K562 (cell line): ENCODE measurements at regions not wholly inside any gene's neighbourhood (a gene's known extent, or its start where the extent isn't known, plus 50 kb on each side); places are given as distances from the start of the nearest gene placed in this dataset.

ENCODE experiments used
- ATAC-seq: fragments of 200-7000 bp; cut with Tn5 transposase; 3 replicates; pipeline ENCODE4 v1.9.1; 2020; ENCODE audit warnings: moderate library complexity
- BruUV-seq: library from RNA; stranded (reverse); fragments of 400-500 nt; replicated peaks from 2 replicates; lab custom pipeline; 2021; lab: Mats Ljungman, UMichigan
- CTCF ChIA-PET: fragments of 300-600 bp; formaldehyde crosslinking; extraction: SDS; loops from one replicate; lab custom pipeline; 2021; ENCODE audit warnings: low intra/inter-chr PET ratio; lab: Yijun Ruan, JAX
- POLR2A ChIA-PET: fragments of 300-600, 350-650 bp; sonication (Branson Sonifier 250); formaldehyde crosslinking; extraction: SDS; loops from one replicate; lab custom pipeline; 2021; ENCODE audit warnings: antibody characterized with exemption, inconsistent platforms; lab: Yijun Ruan, JAX
- DNase-seq, 4 experiments: peaks; one replicate each; pipeline versions ENCODE4 v3.0.0 to v3.0.0-alpha.2; 2011 to 2018; ENCODE audit warnings: low spot score in 3 of 4, mixed read lengths in 3 of 4; ENCODE audit errors: extremely low read depth in 1 of 4
- FAIRE-seq: peaks from 2 replicates; lab custom pipeline; 2011; peaks lifted over from hg19 to GRCh38; lab: Jason Lieb, UNC
- H2AFZ ChIP-seq: 2 replicates; pipeline ENCODE4 v1.6.0; 2011; ENCODE audit warnings: low read depth, low read length, control low read depth, inconsistent platforms
- H3K27ac ChIP-seq: fragments of 200-600 bp; 3 replicates; pipeline ENCODE4 v1.8.0; 2011; ENCODE audit warnings: low read depth, mild to moderate bottlenecking, control low read depth, inconsistent platforms, low read length, moderate library complexity, mixed read lengths; ENCODE audit errors: extremely low read depth
- H3K27me3 ChIP-seq, 2 experiments: fragments of 300-600 bp in 1 of 2; 2 replicates in 1 of 2; 3 replicates in 1 of 2; pipeline versions ENCODE4 v1.6.0 to v1.8.0; 2011; ENCODE audit warnings: inconsistent platforms in 2 of 2, low read length in 2 of 2, mild to moderate bottlenecking in 1 of 2, mixed read lengths in 1 of 2, moderate library complexity in 1 of 2; ENCODE audit not compliant: control insufficient read depth in 2 of 2, insufficient read depth in 2 of 2
- H3K36me3 ChIP-seq: fragments of 300-600 bp; 3 replicates; pipeline ENCODE4 v1.8.0; 2011; ENCODE audit warnings: mild to moderate bottlenecking, low read length, inconsistent platforms; ENCODE audit not compliant: control insufficient read depth, insufficient read depth
- H3K4me1 ChIP-seq, 2 experiments: fragments of 200-600 bp in 1 of 2; replicated peaks in 1 of 2; 2 replicates in 1 of 2; 3 replicates in 1 of 2; pipeline versions ENCODE4 v1.5.1 to v1.8.0; 2011; ENCODE audit warnings: inconsistent platforms in 2 of 2, low read length in 2 of 2, mild to moderate bottlenecking in 1 of 2, mixed read lengths in 1 of 2, moderate library complexity in 1 of 2; ENCODE audit not compliant: control insufficient read depth in 2 of 2, insufficient read depth in 2 of 2
- H3K4me2 ChIP-seq: 2 replicates; pipeline ENCODE4 v1.6.1; 2011; ENCODE audit warnings: low read length, control low read depth, inconsistent platforms, mixed read lengths; ENCODE audit not compliant: insufficient read depth
- H3K4me3 ChIP-seq: fragments of 200-600 bp; sonication (generic), shearing (Covaris generic); 2 replicates; pipeline ENCODE4 v1.5.1; 2016; ENCODE audit warnings: control low read depth, inconsistent platforms
- H3K79me2 ChIP-seq: fragments of 200-600 bp; 3 replicates; pipeline ENCODE4 v1.8.0; 2011; ENCODE audit warnings: low read length, inconsistent platforms; ENCODE audit not compliant: control insufficient read depth, insufficient read depth
- H3K9ac ChIP-seq, 2 experiments: 2 replicates each; pipeline versions ENCODE4 v1.6.0 to v1.6.1; 2011; ENCODE audit warnings: low read depth in 2 of 2, low read length in 2 of 2, control low read depth in 1 of 2, inconsistent platforms in 1 of 2, mild to moderate bottlenecking in 1 of 2, mixed read lengths in 1 of 2; ENCODE audit not compliant: insufficient read depth in 1 of 2
- H3K9me1 ChIP-seq: one replicate; pipeline ENCODE4 v1.6.0; 2011; ENCODE audit warnings: inconsistent platforms, mild to moderate bottlenecking, low read length, moderate library complexity; ENCODE audit not compliant: control insufficient read depth, insufficient read depth
- H3K9me3 ChIP-seq: replicated peaks from 2 replicates; pipeline ENCODE4 v1.5.1; 2011; ENCODE audit warnings: low read depth, low read length, inconsistent platforms; ENCODE audit not compliant: control insufficient read depth, insufficient read depth
- H4K20me1 ChIP-seq: replicated peaks from 2 replicates; pipeline ENCODE4 v1.6.1; 2011; ENCODE audit warnings: low read length, inconsistent platforms, mixed read lengths; ENCODE audit not compliant: control insufficient read depth, insufficient read depth
- CHD1 ChIP-seq: fragments of 200-600 bp; sonication (generic); IDR thresholded peaks from one replicate; pipeline ENCODE4 v1.6.1; 2012; ENCODE audit warnings: mild to moderate bottlenecking, moderate library complexity, low read length, inconsistent platforms
- HSF4 ChIP-seq: fragments of 250-450 bp; sonication (Bioruptor Pico); IDR thresholded peaks from 2 replicates; pipeline ENCODE4 v2.1.2; 2022; ENCODE audit warnings: mild to moderate bottlenecking, moderate library complexity, borderline replicate concordance
- PHF8 ChIP-seq: fragments of 200-600 bp; sonication (generic); IDR thresholded peaks from 2 replicates; pipeline ENCODE4 v1.6.1; 2012; ENCODE audit warnings: mixed run types, mild to moderate bottlenecking, inconsistent platforms, low read length, moderate library complexity, borderline replicate concordance
- POLR2B ChIP-seq: fragments of 450-650 bp; IDR thresholded peaks from 2 replicates; pipeline ENCODE4 v1.6.1; 2018; ENCODE audit warnings: low read depth; ENCODE audit not compliant: partially characterized antibody
- RFX7 ChIP-seq: fragments of 250-450 bp; sonication (Bioruptor Pico); IDR thresholded peaks from 2 replicates; pipeline ENCODE4 v1.5.1; 2021; ENCODE audit warnings: mild to moderate bottlenecking
- RNF219 ChIP-seq: fragments of 250-450 bp; sonication (Bioruptor Pico); IDR thresholded peaks from 2 replicates; pipeline ENCODE4 v1.5.0; 2022; ENCODE audit warnings: mild to moderate bottlenecking
- ZNF121 ChIP-seq: sonication (generic); formaldehyde crosslinking; conservative IDR thresholded peaks from 2 replicates; pipeline ENCODE4 v1.8.0; 2022; ENCODE audit warnings: missing genetic modification reagents
- ZNF282 ChIP-seq: sonication (generic); formaldehyde crosslinking; IDR thresholded peaks from 2 replicates; pipeline ENCODE4 v1.8.1; 2023; ENCODE audit warnings: missing genetic modification reagents
- ZNF436 ChIP-seq: fragments of 250-450, 450-650 bp; sonication (Bioruptor Pico); formaldehyde crosslinking; IDR thresholded peaks from 2 replicates; pipeline ENCODE4 v1.7.0; 2020; ENCODE audit warnings: mild to moderate bottlenecking
- ZNF445 ChIP-seq: fragments of 250-450 bp; sonication (Bioruptor Pico); IDR thresholded peaks from 2 replicates; pipeline ENCODE4 v1.4.0; 2020; ENCODE audit warnings: low read depth, mild to moderate bottlenecking, moderate library complexity
- ZNF699 ChIP-seq: fragments of 250-450 bp; sonication (Bioruptor Pico); IDR thresholded peaks from 2 replicates; pipeline ENCODE4 v1.8.0; 2021; ENCODE audit warnings: mild to moderate bottlenecking, moderate library complexity; ENCODE audit not compliant: insufficient replicate concordance
- ZNF717 ChIP-seq: fragments of 250-450 bp; sonication (Bioruptor Pico); IDR thresholded peaks from 2 replicates; pipeline ENCODE4 v1.5.0; 2021
- WGBS: fragments of 100-300 bp; shearing (Covaris generic); methylation state at CpG from one replicate; pipeline ENCODE4 v1.1.6; 2016; ENCODE audit warnings: low coverage, mixed read lengths; ENCODE audit not compliant: insufficient coverage; ENCODE audit errors: missing lambda C conversion rate; 5-methylcytosine and 5-hydroxymethylcytosine counted together
- in situ Hi-C: fragments of 300-500 bp; cut with MboI; formaldehyde crosslinking; loops from 4 replicates; pipeline ENCODE4 v1.15.0; 2018; ENCODE audit warnings: inconsistent platforms, mixed read lengths
- intact Hi-C: fragments of 100-400 bp; cut with micrococcal nuclease; formaldehyde crosslinking; loops from 2 replicates; pipeline ENCODE4 v1.14.2; 2022
- TF ChIP-seq, protein P1 (sequence below), 2 experiments: fragments of 200-800 bp in 1 of 2; sonication (Bioruptor generic) in 1 of 2; sonication (generic) in 1 of 2; formaldehyde crosslinking in 1 of 2; IDR thresholded peaks in 1 of 2; conservative IDR thresholded peaks in 1 of 2; 2 replicates each; pipeline versions ENCODE4 v1.5.0 to v1.6.1; 2016 to 2020; ENCODE audit warnings: missing compliant biosample characterization in 1 of 2, missing genetic modification characterization in 1 of 2, missing genetic modification reagents in 1 of 2
- TF ChIP-seq, protein P2 (sequence below): sonication (generic); formaldehyde crosslinking; IDR thresholded peaks from 2 replicates; pipeline ENCODE4 v1.8.0; 2023; ENCODE audit warnings: missing genetic modification reagents, mild to moderate bottlenecking, borderline replicate concordance

DNA sequence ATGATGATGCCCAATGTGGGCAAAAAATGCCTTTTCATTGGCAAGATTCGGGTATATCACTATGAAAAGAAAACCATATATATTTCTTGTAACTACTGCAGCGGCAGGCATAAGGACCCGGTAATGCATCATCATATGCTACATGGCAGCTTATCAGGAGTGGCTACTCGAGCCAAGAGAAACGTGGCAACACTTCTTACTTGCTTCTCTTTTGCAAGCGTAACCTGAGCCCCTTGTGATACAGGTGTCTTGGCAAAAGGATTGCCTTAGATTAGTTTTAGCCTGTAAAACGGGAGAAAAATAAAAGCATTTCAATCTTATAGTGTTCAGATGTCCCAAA is 280.3 kb downstream of the SPRY1 start:
- Histone ChIP-seq H4K20me1 (no peaks in the 10 kb centered on the region), H3K9ac (no peak overlapping the region), H3K4me3 (no peak overlapping the region), H3K4me2 (no peak overlapping the region), H3K36me3 (no peaks in the 10 kb centered on the region), H3K9me1 (no peaks in the 10 kb centered on the region), H3K79me2 (no peaks in the 10 kb centered on the region), H2AFZ (no peak overlapping the region), H3K27ac (no peak overlapping the region), H3K9me3 (no peaks in the 10 kb centered on the region), H3K4me1 (no peaks in the 10 kb centered on the region), H3K27me3 (no peaks in the 10 kb centered on the region)
- in situ Hi-C loops, result no loop called here
- no peak for FAIRE-seq
- ATAC-seq, result no peak
- WGBS, result 4% methylated on average over 7 of the region's 7 CpGs
- CTCF ChIA-PET, result interaction anchor here (0.6 kb wide), 1 partner anchor 9 kb away, joined by 3 read pairs; no protein-coding TSS in a partner anchor
- no TSS peak for BruUV-seq
- intact Hi-C loops, result loop anchor here (10.0 kb wide), 1 partner anchor 588 kb away; no protein-coding TSS in a partner anchor
- POLR2A ChIA-PET, result interaction anchor here (0.6 kb wide), 1 partner anchor 224 kb away, joined by 3 read pairs; no protein-coding TSS in a partner anchor
- TF ChIP-seq ZNF445 (no peak), RFX7 (CRISPR knock-in tag) (no peak), HSF4 (CRISPR knock-in tag) (no peak), CHD1 (no peak), PHF8 (no peak), ZNF436 (CRISPR knock-in tag) (no peak), RNF219 (CRISPR knock-in tag) (no peak), ZNF121 (CRISPR knock-in tag) (no peak), ZNF717 (no peak), ZNF282 (no peak), ZNF699 (CRISPR knock-in tag) (no peak), POLR2B (no peak)
- TF ChIP-seq, protein P1, sequence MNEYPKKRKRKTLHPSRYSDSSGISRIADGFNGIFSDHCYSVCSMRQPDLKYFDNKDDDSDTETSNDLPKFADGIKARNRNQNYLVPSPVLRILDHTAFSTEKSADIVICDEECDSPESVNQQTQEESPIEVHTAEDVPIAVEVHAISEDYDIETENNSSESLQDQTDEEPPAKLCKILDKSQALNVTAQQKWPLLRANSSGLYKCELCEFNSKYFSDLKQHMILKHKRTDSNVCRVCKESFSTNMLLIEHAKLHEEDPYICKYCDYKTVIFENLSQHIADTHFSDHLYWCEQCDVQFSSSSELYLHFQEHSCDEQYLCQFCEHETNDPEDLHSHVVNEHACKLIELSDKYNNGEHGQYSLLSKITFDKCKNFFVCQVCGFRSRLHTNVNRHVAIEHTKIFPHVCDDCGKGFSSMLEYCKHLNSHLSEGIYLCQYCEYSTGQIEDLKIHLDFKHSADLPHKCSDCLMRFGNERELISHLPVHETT (CRISPR knock-in tag; conservative IDR thresholded peaks at IDR 0.05 in 1 of 2, IDR thresholded peaks at IDR 0.05 in 1 of 2), result no peak
- TF ChIP-seq, protein P2, sequence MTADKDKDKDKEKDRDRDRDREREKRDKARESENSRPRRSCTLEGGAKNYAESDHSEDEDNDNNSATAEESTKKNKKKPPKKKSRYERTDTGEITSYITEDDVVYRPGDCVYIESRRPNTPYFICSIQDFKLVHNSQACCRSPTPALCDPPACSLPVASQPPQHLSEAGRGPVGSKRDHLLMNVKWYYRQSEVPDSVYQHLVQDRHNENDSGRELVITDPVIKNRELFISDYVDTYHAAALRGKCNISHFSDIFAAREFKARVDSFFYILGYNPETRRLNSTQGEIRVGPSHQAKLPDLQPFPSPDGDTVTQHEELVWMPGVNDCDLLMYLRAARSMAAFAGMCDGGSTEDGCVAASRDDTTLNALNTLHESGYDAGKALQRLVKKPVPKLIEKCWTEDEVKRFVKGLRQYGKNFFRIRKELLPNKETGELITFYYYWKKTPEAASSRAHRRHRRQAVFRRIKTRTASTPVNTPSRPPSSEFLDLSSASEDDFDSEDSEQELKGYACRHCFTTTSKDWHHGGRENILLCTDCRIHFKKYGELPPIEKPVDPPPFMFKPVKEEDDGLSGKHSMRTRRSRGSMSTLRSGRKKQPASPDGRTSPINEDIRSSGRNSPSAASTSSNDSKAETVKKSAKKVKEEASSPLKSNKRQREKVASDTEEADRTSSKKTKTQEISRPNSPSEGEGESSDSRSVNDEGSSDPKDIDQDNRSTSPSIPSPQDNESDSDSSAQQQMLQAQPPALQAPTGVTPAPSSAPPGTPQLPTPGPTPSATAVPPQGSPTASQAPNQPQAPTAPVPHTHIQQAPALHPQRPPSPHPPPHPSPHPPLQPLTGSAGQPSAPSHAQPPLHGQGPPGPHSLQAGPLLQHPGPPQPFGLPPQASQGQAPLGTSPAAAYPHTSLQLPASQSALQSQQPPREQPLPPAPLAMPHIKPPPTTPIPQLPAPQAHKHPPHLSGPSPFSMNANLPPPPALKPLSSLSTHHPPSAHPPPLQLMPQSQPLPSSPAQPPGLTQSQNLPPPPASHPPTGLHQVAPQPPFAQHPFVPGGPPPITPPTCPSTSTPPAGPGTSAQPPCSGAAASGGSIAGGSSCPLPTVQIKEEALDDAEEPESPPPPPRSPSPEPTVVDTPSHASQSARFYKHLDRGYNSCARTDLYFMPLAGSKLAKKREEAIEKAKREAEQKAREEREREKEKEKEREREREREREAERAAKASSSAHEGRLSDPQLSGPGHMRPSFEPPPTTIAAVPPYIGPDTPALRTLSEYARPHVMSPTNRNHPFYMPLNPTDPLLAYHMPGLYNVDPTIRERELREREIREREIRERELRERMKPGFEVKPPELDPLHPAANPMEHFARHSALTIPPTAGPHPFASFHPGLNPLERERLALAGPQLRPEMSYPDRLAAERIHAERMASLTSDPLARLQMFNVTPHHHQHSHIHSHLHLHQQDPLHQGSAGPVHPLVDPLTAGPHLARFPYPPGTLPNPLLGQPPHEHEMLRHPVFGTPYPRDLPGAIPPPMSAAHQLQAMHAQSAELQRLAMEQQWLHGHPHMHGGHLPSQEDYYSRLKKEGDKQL, result no peak
- no peak for DNase-seq
